ENCODE measurements at regions not wholly inside any gene's neighbourhood (a gene's known extent, or its start where the extent isn't known, plus 50 kb on each side); places are given as distances from the start of the nearest gene placed in this dataset.

- TF ChIP-seq REST (IDR thresholded peaks at IDR 0.05; ENCODE audit: insufficient read depth in 1 of 2, low read depth in 2 of 2, low read length in 2 of 2) (no peak), FOXP2 (optimal IDR thresholded peaks at IDR 0.05; ENCODE audit: borderline replicate concordance, extremely low read depth, extremely low read length, insufficient read depth) (no peak), POLR2AphosphoS5 (IDR thresholded peaks at IDR 0.05; ENCODE audit: low read depth, low read length) (no peak), TAF1 (IDR thresholded peaks at IDR 0.05; ENCODE audit: borderline replicate concordance, insufficient read depth, low read length) (no peak)
Observed at GRCh38 chr15:70334286-70334685, 236.6 kb upstream of the TLE3 start.
